ENCODE measurements at regions not wholly inside any gene's neighbourhood (a gene's known extent, or its start where the extent isn't known, plus 50 kb on each side); places are given as distances from the start of the nearest gene placed in this dataset.
"Not testable (repeated sequence)": the region's sequence is repeated elsewhere in the genome, so short reads cannot be mapped to it uniquely, and the experiment has no call there.

- no peak for DNase-seq
Measured at GRCh38 chr6:168871642-168872315, 381.9 kb downstream of the THBS2 start.

GRCh38 chr6:168870982-168871381 is 382.7 kb downstream of the THBS2 start:
- no peak for DNase-seq

GRCh38 chr6:168867247-168868102 is 386.2 kb downstream of the THBS2 start:
- no peak for DNase-seq

- DNase-seq = no peak
Measured at GRCh38 chr6:168866534-168866933, 387.1 kb downstream of the THBS2 start.

GRCh38 chr6:168865522-168865921 is 388.1 kb downstream of the THBS2 start:
- no peak for DNase-seq

- DNase-seq = no peak
Measured at GRCh38 chr6:168864541-168865460, 388.8 kb downstream of the THBS2 start.

- no peak for DNase-seq
Measured at GRCh38 chr6:168863467-168863866, 390.2 kb downstream of the THBS2 start.

GRCh38 chr6:168862346-168862980 is 391.2 kb downstream of the THBS2 start:
- DNase-seq = no peak

- DNase-seq = no peak
Measured at GRCh38 chr6:168860987-168861386, 392.7 kb downstream of the THBS2 start.

- no peak for DNase-seq
Measured at GRCh38 chr6:168860341-168860740, 393.3 kb downstream of the THBS2 start.

GRCh38 chr6:168858926-168859325 is 394.7 kb downstream of the THBS2 start:
- no peak for DNase-seq

- no peak for DNase-seq
Measured at GRCh38 chr6:168856914-168857313, 396.7 kb downstream of the THBS2 start.

- DNase-seq = no peak
Measured at GRCh38 chr6:168852376-168852884, 401.2 kb downstream of the THBS2 start.

- no peak for DNase-seq
Measured at GRCh38 chr6:168851460-168852375, 401.9 kb downstream of the THBS2 start.

GRCh38 chr6:168850027-168850736 is 403.5 kb downstream of the THBS2 start:
- DNase-seq = not testable (repeated sequence)

GRCh38 chr6:168849459-168849858 is 404.2 kb downstream of the THBS2 start:
- no peak for DNase-seq

- DNase-seq = no peak
Measured at GRCh38 chr6:168848797-168849196, 404.8 kb downstream of the THBS2 start.

- no peak for DNase-seq
Measured at GRCh38 chr6:168844821-168845609, 404.0 kb downstream of the SMOC2 start.

- not testable (repeated sequence) for DNase-seq
Measured at GRCh38 chr6:168842632-168843212, 401.7 kb downstream of the SMOC2 start.

All from activated CD4-positive, alpha-beta T cell treated with anti-CD3 and anti-CD28 coated beads, Interleukin-2, amount 50 U/mL, for 48 hours (primary cell).